HuH-7 (cell line): ENCODE measurements at regions not wholly inside any gene's neighbourhood (a gene's known extent, or its start where the extent isn't known, plus 50 kb on each side); places are given as distances from the start of the nearest gene placed in this dataset.

ENCODE experiments used
- DNase-seq: peaks from one replicate; pipeline ENCODE4 v3.0.0; 2011; ENCODE audit warnings: low spot score

DNA sequence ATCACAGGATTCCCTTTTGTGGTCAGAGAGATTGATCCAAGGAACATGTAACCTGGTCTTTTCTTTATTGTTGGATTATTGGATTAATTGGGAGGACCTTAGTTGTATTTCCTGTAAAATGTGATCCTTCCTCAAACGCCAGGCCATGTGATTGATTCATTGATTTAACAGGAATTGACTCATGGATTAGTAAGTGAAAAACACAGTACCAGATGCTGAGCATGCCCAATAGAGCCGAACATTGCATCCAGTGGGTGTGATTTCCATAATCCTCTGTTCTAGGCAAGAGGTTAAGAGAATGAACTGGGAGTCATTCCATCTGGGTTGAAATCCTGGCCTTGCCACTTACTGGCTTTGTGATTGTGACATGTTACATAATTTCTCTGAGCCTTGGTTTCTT is 522.3 kb downstream of the MAT2B start:
- DNase-seq: no peak

DNA sequence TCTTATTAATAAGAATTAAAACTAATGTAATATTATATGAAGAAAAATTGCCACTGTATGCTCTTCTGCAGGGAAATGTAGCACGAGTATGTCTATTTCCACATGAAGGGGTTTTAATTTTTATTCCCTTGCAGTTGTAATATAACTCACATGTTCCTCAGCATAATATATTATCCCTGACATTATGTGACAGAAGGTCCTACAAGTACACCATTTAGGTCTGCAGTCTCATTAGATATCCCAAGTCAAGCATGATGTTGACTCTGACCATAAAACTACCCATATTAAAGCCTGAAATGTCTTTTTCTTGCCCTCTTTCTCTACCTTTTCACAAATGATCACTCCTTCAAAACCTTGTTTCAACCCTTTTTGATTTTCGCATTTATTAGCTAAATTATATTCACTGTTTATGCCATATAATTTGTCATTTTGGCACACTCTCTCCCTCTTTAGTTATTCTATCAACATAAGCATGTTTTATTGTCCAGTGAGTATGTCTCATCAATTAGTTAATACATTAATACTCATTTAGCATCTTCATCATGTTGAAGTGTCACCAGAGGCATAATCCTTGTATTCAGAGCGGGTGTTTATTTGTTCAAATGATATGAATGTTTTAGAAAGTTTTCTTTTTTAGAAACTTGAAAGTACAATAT is 532.8 kb downstream of the MAT2B start:
- no peak for DNase-seq

GRCh38 chr5:164041105-164041504 is 535.7 kb downstream of the MAT2B start:
- no peak for DNase-seq

- no peak for DNase-seq
Observed at GRCh38 chr5:164048359-164048926, 543.0 kb downstream of the MAT2B start.

DNA sequence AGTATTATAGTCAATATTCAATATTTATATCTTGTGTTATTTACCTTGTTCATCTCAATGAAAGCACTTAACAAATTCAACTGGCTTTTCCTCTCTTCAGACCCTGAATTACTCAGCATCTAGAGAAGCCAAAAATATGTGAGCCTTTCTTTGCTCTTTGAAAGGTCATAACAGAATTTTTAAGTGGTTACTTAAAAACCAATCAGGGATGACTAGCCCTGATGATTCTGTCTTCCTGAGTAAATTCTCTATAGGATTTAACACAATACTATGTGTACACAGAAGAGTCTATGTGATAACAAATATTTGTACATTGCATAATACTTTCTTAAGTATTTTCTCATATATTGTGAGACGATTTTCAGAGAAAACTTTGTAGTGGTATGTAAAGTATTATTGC is 546.3 kb downstream of the MAT2B start:
- DNase-seq: no peak

DNA sequence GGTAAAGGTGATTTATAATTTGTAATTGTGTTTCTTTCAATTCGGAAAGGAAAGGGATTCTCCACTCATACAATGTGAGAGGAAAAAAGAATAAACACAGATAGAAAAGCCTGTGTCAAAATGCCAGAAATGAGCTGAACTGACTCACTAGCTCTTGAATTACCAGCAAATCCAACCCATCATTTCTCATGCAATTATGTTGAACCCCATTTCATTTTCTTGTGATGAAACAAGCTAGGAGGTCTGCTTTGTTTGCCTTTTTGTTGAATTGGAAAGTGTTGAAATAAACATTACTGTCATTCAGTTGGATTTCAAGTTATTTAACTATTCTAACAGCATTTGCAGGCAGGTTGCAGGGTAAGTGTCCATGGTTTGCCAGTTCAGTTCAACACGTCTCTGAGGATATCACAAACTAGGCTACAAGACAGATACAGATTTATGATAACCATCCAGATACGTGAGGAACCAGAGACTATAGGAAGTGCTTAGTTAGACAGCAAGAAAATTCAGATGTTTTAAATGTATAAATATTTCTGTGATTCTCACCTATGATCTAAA is 547.2 kb downstream of the MAT2B start:
- DNase-seq: no peak

GRCh38 chr5:164053123-164053522 is 547.7 kb downstream of the MAT2B start:
- DNase-seq: no peak

- DNase-seq: no peak
Observed at GRCh38 chr5:164054461-164054860, 549.0 kb downstream of the MAT2B start.

- DNase-seq: no peak
Observed at GRCh38 chr5:164057121-164057520, 551.7 kb downstream of the MAT2B start.

GRCh38 chr5:164058621-164059020 is 553.2 kb downstream of the MAT2B start:
- no peak for DNase-seq

GRCh38 chr5:164059471-164059870 is 554.1 kb downstream of the MAT2B start:
- no peak for DNase-seq

DNA sequence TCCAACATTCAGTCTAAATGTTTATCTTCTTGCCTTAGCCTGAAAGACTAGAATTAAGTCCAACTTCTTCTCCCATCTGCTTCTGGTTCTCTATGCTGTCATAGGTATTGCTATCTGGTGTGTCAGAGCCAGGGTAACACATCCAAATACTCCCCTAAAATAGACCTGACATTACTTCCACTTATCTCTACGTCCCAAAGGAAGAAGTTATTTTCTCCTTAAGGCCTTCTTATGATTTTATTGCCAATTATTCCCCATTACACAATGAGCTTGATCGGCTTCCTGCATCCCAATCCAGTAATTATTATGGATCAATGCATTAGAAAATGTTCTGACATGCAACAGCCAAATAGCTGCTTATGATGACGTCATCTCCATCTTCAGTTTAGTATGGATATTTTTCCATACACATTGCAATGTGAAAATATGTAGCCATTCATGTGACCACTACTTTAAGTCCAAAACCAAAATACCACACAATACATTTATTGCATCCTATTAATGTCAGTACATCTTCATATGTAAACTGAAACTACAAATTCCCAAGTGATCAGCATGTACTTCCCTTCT is 555.5 kb downstream of the MAT2B start:
- DNase-seq: no peak

- DNase-seq: no peak
Observed at GRCh38 chr5:164062304-164062703, 556.9 kb downstream of the MAT2B start.

DNA sequence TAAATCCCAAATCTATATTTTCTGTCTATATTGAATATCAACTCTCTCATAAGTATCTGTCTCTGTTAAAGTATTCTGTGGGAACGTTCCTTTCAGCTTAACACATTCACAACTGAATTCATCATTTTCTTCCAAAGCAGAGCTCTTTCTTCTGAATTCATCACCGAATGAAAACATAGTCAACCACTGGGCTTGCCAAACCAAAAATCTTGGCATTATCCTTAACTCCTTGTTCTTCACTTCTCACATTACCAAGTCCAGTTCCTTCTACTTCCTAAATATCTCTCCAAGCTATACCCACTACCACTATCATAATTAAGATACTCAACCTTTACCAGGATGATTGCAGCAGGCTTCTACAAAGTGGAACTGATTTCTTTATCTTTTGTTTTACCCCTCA is 559.8 kb downstream of the MAT2B start:
- DNase-seq: no peak

DNA sequence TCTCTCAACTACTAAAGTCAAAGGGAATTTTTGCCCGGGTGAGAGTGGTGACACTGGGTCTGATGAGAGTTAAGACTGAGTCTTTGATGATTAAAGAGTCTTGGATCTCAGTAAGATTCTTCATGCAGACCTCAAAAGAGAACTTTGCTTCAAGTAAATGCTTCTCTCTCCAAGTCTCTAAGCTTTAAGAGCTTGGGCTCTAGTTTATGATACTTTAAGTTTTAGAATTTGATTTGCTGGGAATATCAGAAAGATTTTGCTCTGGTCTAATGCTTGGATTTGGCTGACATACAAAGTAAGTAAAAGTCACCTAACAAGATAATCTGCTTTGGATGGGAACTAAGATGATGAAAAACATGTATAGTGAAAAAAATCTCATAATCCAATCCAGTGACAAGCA is 566.3 kb downstream of the MAT2B start:
- no peak for DNase-seq

DNA sequence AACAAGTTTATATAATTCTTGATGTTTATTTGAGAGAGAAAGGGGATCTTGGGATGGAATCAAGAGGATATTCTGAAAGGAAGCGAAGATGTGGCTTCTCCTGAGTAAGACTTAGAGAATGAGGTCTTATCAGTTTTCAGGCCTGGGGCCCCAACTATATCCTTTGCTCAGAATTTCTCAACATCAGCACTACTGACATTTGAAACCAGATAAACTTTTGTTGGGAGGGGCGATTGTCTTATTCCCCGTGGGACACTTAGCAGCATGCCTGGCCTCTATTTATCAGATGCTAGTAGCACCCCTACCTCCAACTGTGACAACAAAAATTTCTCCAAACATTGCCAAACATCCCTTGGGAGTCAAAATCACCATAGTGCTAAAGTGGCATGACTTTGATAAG is 567.7 kb downstream of the MAT2B start:
- peak; percentile 3 for DNase-seq

DNA sequence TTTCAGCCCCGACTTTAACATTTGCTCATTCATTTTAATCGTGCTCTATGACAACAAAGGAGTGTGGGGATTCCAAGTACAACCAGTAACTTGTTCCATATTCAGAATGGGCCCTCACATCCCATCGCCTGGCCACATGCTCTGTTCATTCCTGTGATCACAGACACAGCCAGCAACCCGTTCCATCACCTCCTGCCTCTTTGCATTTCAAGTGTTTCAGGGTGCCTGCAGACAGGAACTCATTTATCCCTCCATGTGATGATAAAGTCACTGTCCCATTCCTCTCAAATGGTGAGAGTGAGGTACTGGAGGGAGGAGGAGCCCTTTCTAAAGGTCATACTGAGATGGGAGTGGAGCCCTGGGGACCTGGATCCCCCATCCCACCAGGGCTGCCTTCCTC is 571.1 kb downstream of the MAT2B start:
- no peak for DNase-seq

DNA sequence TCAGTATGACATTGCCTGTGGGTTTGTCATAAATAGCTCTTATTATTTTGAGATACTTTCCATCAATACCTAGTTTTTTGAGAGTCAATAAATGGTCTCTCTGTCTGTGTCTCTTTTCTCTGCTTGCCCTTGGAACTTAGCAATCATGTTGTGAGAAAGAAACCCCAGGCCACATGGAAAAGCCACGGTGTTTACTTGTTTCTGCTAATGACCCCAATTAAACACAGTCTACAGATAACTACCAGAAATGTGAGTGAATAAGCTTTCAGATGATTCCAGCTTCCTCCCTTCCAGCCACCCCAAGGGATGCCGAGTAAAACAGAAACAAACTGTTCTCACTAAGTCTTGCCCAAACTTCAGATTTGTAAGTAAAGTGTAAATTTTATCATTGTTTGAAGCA is 584.9 kb downstream of the MAT2B start:
- DNase-seq: no peak

DNA sequence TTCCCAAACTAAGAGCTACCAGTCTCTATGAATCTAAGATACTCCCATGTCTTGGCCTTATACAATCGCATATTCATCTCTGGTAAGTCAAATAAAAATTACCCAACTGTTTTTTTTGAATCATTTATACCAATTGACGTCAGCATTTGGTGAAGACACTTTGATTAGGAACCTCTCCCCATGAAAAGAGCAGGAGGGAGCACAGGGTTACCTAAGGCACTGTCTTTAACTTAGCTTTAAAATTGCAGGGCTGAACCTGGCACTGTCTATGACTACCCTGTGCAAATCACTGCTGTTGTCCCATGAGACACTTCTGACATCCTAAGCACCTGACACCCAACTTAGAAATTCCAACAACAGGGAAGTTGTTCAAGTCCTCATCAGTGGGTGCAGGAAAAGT is 586.4 kb downstream of the MAT2B start:
- no peak for DNase-seq

- no peak for DNase-seq
Observed at GRCh38 chr5:164094291-164094690, 588.9 kb downstream of the MAT2B start.

DNA sequence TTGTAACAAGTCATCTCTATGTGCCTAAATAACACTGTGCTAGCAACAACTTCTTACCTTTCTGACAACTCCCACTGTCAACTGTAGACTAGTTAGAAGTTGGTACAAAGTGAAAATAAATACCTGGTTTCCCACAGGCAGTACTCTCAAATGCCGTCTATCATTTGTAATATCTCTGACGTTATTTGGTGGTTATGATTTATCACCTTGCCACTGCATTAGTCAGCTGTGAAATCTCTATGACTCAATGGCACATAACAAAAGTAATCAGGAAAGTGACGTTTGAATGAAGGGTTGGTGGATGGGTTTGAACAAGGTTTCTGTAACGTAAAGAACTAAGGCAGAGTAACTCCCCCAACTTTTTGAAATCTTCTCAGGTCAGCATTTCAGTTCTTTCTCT is 592.3 kb downstream of the MAT2B start:
- no peak for DNase-seq

GRCh38 chr5:164098531-164098930 is 593.1 kb downstream of the MAT2B start:
- DNase-seq: no peak

DNA sequence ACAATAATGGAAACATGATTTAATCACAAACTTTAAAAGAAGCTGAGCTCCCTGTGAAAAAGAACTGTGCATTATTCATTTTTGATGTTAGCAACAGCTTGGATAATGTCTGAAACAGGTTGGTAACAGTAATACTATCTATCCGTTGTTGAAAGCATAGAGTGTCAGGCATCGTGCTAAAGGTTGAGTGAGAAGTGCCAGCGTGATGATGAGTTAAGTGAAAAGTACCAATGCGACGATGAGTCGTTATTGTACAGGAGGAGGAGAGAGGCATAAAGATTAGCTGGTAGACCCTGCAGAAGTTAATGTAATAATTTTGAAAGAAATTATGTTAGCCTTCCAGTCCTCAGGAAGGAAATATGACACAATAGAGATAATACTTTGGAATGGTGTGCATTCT is 593.6 kb downstream of the MAT2B start:
- no peak for DNase-seq

GRCh38 chr5:164115420-164115819 is 610.0 kb downstream of the MAT2B start:
- no peak for DNase-seq
